Lung microvascular endothelial cell (primary cell): ENCODE measurements at regions not wholly inside any gene's neighbourhood (a gene's known extent, or its start where the extent isn't known, plus 50 kb on each side); places are given as distances from the start of the nearest gene placed in this dataset.

Source experiments
- DNase-seq, 2 donors: peaks; one replicate each; pipeline versions ENCODE4 v3.0.0 to v3.0.0-alpha.2; 2010; ENCODE audit warnings: low read depth in 2 of 2

DNA sequence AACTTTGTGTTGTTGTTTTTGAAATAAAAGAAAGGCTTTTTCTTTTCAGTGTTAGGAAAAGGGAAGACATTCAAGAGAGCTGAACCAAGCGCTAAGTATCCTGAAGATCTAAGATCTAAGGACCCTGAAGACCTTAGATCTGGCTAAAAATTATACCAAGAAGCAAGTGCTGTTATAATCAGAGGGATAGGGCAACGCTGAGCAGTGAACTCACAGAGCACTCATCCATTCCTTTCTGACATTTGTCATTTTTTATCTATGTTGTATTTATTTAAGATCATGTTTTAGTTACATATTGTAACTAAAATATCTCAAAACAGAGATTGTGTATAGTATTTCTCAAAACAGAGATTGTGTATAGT is 60.5 kb upstream of the FAM216B start:
- no peak for DNase-seq

DNA sequence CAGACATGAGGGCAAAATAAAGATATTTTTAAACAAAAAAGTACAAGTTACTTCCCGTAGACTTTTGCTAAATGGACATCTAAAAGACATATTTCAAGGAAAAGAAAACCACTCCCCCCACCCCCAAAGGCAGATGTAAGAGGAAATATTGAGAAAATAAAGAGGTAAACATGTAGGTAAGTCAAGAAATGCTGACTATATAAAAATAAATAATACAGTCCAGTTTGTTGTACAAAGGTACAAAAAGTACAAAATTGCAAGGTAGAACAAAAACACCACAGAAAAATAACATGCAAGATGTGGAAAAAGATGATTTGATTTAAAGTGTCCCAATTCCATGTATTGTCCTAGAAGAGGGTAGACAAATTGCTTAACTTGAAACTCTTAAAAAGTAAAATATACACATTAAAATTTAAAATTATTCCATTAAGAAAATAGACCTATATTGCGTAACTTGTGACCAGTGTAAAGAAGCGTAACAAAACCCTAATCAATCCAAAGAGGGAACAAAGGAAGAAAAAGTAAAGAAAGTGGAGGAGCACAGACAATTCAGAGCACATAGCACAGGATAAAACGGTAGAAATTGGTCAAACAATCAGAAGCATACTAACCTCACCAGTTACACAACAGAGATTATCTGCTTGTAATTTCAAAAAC is 58.4 kb upstream of the FAM216B start:
- no peak for DNase-seq

DNA sequence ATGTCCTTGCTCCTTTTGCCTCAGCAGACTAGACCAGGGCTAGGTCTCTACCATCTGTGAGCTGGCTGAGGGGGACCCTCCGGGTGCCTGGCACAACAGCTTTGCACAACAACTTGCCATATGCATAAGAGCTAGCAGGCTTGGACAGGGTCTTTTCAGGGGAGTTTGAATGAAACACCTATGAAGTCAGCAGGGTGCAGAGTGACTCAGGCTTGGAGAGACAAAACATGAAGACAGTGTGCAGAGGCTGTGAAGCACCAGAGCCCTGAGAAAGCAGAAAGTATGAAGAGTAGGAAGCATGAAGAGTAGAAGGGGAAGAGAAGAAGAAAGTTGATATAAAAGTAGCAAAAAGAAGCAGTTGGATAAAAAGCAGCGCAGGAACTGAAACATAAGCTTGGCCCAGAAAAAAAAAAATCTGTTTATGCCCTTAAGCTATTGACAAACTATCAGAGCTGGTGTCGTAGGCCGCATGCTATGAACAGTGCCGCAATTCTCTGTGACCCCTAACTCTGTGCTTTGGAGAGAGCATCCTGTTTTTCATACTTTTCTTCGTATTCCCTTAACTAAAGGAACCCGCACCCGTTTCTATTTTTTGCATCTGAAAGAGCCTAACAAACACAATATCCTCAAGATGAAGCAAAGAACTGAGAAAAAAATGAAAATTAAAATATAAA is 52.7 kb upstream of the FAM216B start:
- no peak for DNase-seq

DNA sequence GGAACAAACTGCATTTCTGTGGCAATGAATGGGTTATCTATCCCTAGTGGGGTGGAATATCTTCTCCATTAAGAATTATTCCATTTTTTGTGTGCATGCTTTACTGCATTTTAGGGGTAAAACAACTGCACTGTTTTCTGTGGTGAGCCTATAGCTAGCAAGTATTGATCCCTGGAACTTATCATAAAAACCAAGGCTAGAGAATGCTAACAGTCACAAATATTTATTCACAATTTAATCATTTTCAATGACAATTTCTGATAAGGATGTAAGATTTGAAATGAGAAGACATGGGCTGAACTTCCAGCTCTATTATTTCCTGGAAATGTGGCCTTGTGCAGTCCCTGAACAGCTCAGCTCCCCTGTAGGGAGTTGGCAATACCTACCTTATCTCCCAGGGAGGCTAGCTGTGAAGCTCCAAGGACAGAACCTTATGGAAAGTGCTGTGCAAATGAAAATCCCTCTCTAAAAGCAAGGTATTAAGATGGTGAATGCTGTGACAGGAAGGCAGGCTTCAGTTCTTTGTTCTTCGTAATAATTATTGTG is 51.5 kb upstream of the FAM216B start:
- DNase-seq: no peak
